ENCODE measurements at regions not wholly inside any gene's neighbourhood (a gene's known extent, or its start where the extent isn't known, plus 50 kb on each side); places are given as distances from the start of the nearest gene placed in this dataset.

GRCh38 chr12:19647806-19648556 is 208.7 kb downstream of the AEBP2 start:
- no peak overlapping the region for H3K4me3 ChIP-seq (ENCODE audit: low read length)
- H3K4me1 ChIP-seq (ENCODE audit: control insufficient read depth, insufficient read depth, low read length): no peaks in the 10 kb centered on the region
- no peak overlapping the region for H3K9ac ChIP-seq (ENCODE audit: low read depth, low read length)
- H3K9me3 ChIP-seq (replicated peaks; ENCODE audit: low read length): no peaks in the 10 kb centered on the region
- no peak overlapping the region for H3K4me2 ChIP-seq (ENCODE audit: low read length)
- no peaks in the 10 kb centered on the region for H3K27me3 ChIP-seq (ENCODE audit: control insufficient read depth, insufficient read depth, low read length)
- no peaks in the 10 kb centered on the region for H3K36me3 ChIP-seq (ENCODE audit: insufficient read depth, low read length)

GRCh38 chr12:19648591-19648990 is 209.3 kb downstream of the AEBP2 start:
- Histone ChIP-seq H3K9me3 (replicated peaks; ENCODE audit: low read length) (no peaks in the 10 kb centered on the region), H3K4me2 (ENCODE audit: low read length) (no peak overlapping the region)

GRCh38 chr12:19652386-19652785 is 213.1 kb downstream of the AEBP2 start:
- Histone ChIP-seq H3K36me3 (ENCODE audit: insufficient read depth, low read length) (no peaks in the 10 kb centered on the region), H3K4me2 (ENCODE audit: low read length) (no peak overlapping the region), H3K9ac (ENCODE audit: low read depth, low read length) (no peak overlapping the region), H3K27me3 (ENCODE audit: control insufficient read depth, insufficient read depth, low read length) (no peaks in the 10 kb centered on the region), H3K9me3 (replicated peaks; ENCODE audit: low read length) (no peaks in the 10 kb centered on the region), H3K4me3 (ENCODE audit: low read length) (no peak overlapping the region), H3K4me1 (ENCODE audit: control insufficient read depth, insufficient read depth, low read length) (no peaks in the 10 kb centered on the region)

More at GRCh38 chr12:19648591-19648990, 209.3 kb downstream of the AEBP2 start:
- Histone ChIP-seq H3K27me3 (ENCODE audit: control insufficient read depth, insufficient read depth, low read length) (no peaks in the 10 kb centered on the region), H3K4me1 (ENCODE audit: control insufficient read depth, insufficient read depth, low read length) (no peaks in the 10 kb centered on the region), H3K9ac (ENCODE audit: low read depth, low read length) (no peak overlapping the region), H3K36me3 (ENCODE audit: insufficient read depth, low read length) (no peaks in the 10 kb centered on the region), H3K4me3 (ENCODE audit: low read length) (no peak overlapping the region)

GRCh38 chr12:19654650-19655376 is 215.5 kb downstream of the AEBP2 start:
- Histone ChIP-seq H3K9me3 (replicated peaks; ENCODE audit: low read length) (no peaks in the 10 kb centered on the region), H3K4me1 (ENCODE audit: control insufficient read depth, insufficient read depth, low read length) (no peaks in the 10 kb centered on the region), H3K9ac (ENCODE audit: low read depth, low read length) (no peak overlapping the region), H3K4me3 (ENCODE audit: low read length) (no peak overlapping the region), H3K36me3 (ENCODE audit: insufficient read depth, low read length) (no peaks in the 10 kb centered on the region), H3K4me2 (ENCODE audit: low read length) (no peak overlapping the region), H3K27me3 (ENCODE audit: control insufficient read depth, insufficient read depth, low read length) (no peaks in the 10 kb centered on the region)

GRCh38 chr12:19657118-19657731 is 217.9 kb downstream of the AEBP2 start:
- no peaks in the 10 kb centered on the region for H3K9me3 ChIP-seq (replicated peaks; ENCODE audit: low read length)
- H3K4me3 ChIP-seq (ENCODE audit: low read length): no peak overlapping the region
- H3K4me1 ChIP-seq (ENCODE audit: control insufficient read depth, insufficient read depth, low read length): no peaks in the 10 kb centered on the region
- no peaks in the 10 kb centered on the region for H3K36me3 ChIP-seq (ENCODE audit: insufficient read depth, low read length)
- no peak overlapping the region for H3K9ac ChIP-seq (ENCODE audit: low read depth, low read length)
- no peak overlapping the region for H3K4me2 ChIP-seq (ENCODE audit: low read length)
- H3K27me3 ChIP-seq (ENCODE audit: control insufficient read depth, insufficient read depth, low read length): no peaks in the 10 kb centered on the region

GRCh38 chr12:19657732-19658130 is 218.4 kb downstream of the AEBP2 start:
- H3K36me3 ChIP-seq (ENCODE audit: insufficient read depth, low read length): no peaks in the 10 kb centered on the region
- H3K4me3 ChIP-seq (ENCODE audit: low read length): no peak overlapping the region

GRCh38 chr12:19659086-19659485 is 219.8 kb downstream of the AEBP2 start:
- Histone ChIP-seq H3K27me3 (ENCODE audit: control insufficient read depth, insufficient read depth, low read length) (no peaks in the 10 kb centered on the region), H3K4me1 (ENCODE audit: control insufficient read depth, insufficient read depth, low read length) (no peaks in the 10 kb centered on the region), H3K36me3 (ENCODE audit: insufficient read depth, low read length) (no peaks in the 10 kb centered on the region), H3K9me3 (replicated peaks; ENCODE audit: low read length) (no peaks in the 10 kb centered on the region), H3K4me3 (ENCODE audit: low read length) (no peak overlapping the region), H3K9ac (ENCODE audit: low read depth, low read length) (no peak overlapping the region), H3K4me2 (ENCODE audit: low read length) (no peak overlapping the region)

More at GRCh38 chr12:19657732-19658130, 218.4 kb downstream of the AEBP2 start:
- no peak overlapping the region for H3K9ac ChIP-seq (ENCODE audit: low read depth, low read length)
- no peaks in the 10 kb centered on the region for H3K9me3 ChIP-seq (replicated peaks; ENCODE audit: low read length)
- H3K4me2 ChIP-seq (ENCODE audit: low read length): no peak overlapping the region
- H3K4me1 ChIP-seq (ENCODE audit: control insufficient read depth, insufficient read depth, low read length): no peaks in the 10 kb centered on the region
- no peaks in the 10 kb centered on the region for H3K27me3 ChIP-seq (ENCODE audit: control insufficient read depth, insufficient read depth, low read length)

- no peaks in the 10 kb centered on the region for H3K36me3 ChIP-seq (ENCODE audit: insufficient read depth, low read length)
- no peak overlapping the region for H3K4me3 ChIP-seq (ENCODE audit: low read length)
- no peaks in the 10 kb centered on the region for H3K9me3 ChIP-seq (replicated peaks; ENCODE audit: low read length)
- H3K4me2 ChIP-seq (ENCODE audit: low read length): no peak overlapping the region
- H3K27me3 ChIP-seq (ENCODE audit: control insufficient read depth, insufficient read depth, low read length): no peaks in the 10 kb centered on the region
- no peaks in the 10 kb centered on the region for H3K4me1 ChIP-seq (ENCODE audit: control insufficient read depth, insufficient read depth, low read length)
- H3K9ac ChIP-seq (ENCODE audit: low read depth, low read length): no peak overlapping the region
These were observed 220.2 kb downstream of the AEBP2 start for GRCh38 chr12:19659501-19659900.

- Histone ChIP-seq H3K4me2 (ENCODE audit: low read length) (no peak overlapping the region), H3K27me3 (ENCODE audit: control insufficient read depth, insufficient read depth, low read length) (no peaks in the 10 kb centered on the region), H3K4me3 (ENCODE audit: low read length) (no peak overlapping the region), H3K9me3 (replicated peaks; ENCODE audit: low read length) (no peaks in the 10 kb centered on the region), H3K4me1 (ENCODE audit: control insufficient read depth, insufficient read depth, low read length) (no peaks in the 10 kb centered on the region), H3K9ac (ENCODE audit: low read depth, low read length) (no peak overlapping the region), H3K36me3 (ENCODE audit: insufficient read depth, low read length) (no peaks in the 10 kb centered on the region)
These were observed 226.0 kb downstream of the AEBP2 start for GRCh38 chr12:19665121-19665900.

GRCh38 chr12:19666070-19666469 is 226.8 kb downstream of the AEBP2 start:
- no peaks in the 10 kb centered on the region for H3K36me3 ChIP-seq (ENCODE audit: insufficient read depth, low read length)

GRCh38 chr12:19669793-19670192 is 230.5 kb downstream of the AEBP2 start:
- Histone ChIP-seq H3K4me3 (ENCODE audit: low read length) (no peak overlapping the region), H3K36me3 (ENCODE audit: insufficient read depth, low read length) (no peaks in the 10 kb centered on the region), H3K4me1 (ENCODE audit: control insufficient read depth, insufficient read depth, low read length) (no peaks in the 10 kb centered on the region), H3K4me2 (ENCODE audit: low read length) (no peak overlapping the region), H3K9me3 (replicated peaks; ENCODE audit: low read length) (no peaks in the 10 kb centered on the region), H3K9ac (ENCODE audit: low read depth, low read length) (no peak overlapping the region), H3K27me3 (ENCODE audit: control insufficient read depth, insufficient read depth, low read length) (no peaks in the 10 kb centered on the region)

More at GRCh38 chr12:19666070-19666469, 226.8 kb downstream of the AEBP2 start:
- Histone ChIP-seq H3K4me2 (ENCODE audit: low read length) (no peak overlapping the region), H3K9ac (ENCODE audit: low read depth, low read length) (no peak overlapping the region), H3K27me3 (ENCODE audit: control insufficient read depth, insufficient read depth, low read length) (no peaks in the 10 kb centered on the region), H3K9me3 (replicated peaks; ENCODE audit: low read length) (no peaks in the 10 kb centered on the region), H3K4me3 (ENCODE audit: low read length) (no peak overlapping the region), H3K4me1 (ENCODE audit: control insufficient read depth, insufficient read depth, low read length) (no peaks in the 10 kb centered on the region)

All from skeletal muscle satellite cell (primary cell).